Ishikawa (cell line): ENCODE measurements at regions not wholly inside any gene's neighbourhood (a gene's known extent, or its start where the extent isn't known, plus 50 kb on each side); places are given as distances from the start of the nearest gene placed in this dataset.

Source experiments
- CEBPB ChIP-seq: IDR thresholded peaks from 2 replicates; pipeline ENCODE4 v1.6.1; 2012
- CREB1 ChIP-seq: IDR thresholded peaks from 2 replicates; pipeline ENCODE4 v1.6.1; 2012; ENCODE audit warnings: low read depth
- EGR1 ChIP-seq: IDR thresholded peaks from 2 replicates; pipeline ENCODE4 v1.6.1; 2012
- EP300 ChIP-seq: IDR thresholded peaks from 2 replicates; pipeline ENCODE4 v1.6.1; 2012; ENCODE audit warnings: borderline replicate concordance
- FOXM1 ChIP-seq: IDR thresholded peaks from 2 replicates; pipeline ENCODE4 v1.6.1; 2012; ENCODE audit warnings: low read depth, borderline replicate concordance
- MAX ChIP-seq: IDR thresholded peaks from 2 replicates; pipeline ENCODE4 v1.6.1; 2012
- NFIC ChIP-seq: IDR thresholded peaks from 2 replicates; pipeline ENCODE4 v1.6.1; 2012
- RAD21 ChIP-seq: IDR thresholded peaks from 2 replicates; pipeline ENCODE4 v1.6.1; 2012; ENCODE audit warnings: low read depth
- REST ChIP-seq: IDR thresholded peaks from 2 replicates; pipeline ENCODE4 v1.6.1; 2012; ENCODE audit warnings: low read depth, mild to moderate bottlenecking
- TAF1 ChIP-seq: IDR thresholded peaks from 2 replicates; pipeline ENCODE4 v1.6.1; 2012; ENCODE audit warnings: low read depth, mild to moderate bottlenecking
- TCF12 ChIP-seq: IDR thresholded peaks from 2 replicates; pipeline ENCODE4 v1.6.1; 2012; ENCODE audit warnings: low read depth
- TEAD4 ChIP-seq: IDR thresholded peaks from 2 replicates; pipeline ENCODE4 v1.6.1; 2012
- YY1 ChIP-seq: IDR thresholded peaks from 2 replicates; pipeline ENCODE4 v1.6.1; 2012; ENCODE audit warnings: low read depth
- ZBTB7A ChIP-seq: IDR thresholded peaks from 2 replicates; pipeline ENCODE4 v1.6.1; 2012; ENCODE audit warnings: low read depth
- TF ChIP-seq, protein P1 (sequence below): IDR thresholded peaks from 2 replicates; pipeline ENCODE4 v1.6.1; 2012

DNA sequence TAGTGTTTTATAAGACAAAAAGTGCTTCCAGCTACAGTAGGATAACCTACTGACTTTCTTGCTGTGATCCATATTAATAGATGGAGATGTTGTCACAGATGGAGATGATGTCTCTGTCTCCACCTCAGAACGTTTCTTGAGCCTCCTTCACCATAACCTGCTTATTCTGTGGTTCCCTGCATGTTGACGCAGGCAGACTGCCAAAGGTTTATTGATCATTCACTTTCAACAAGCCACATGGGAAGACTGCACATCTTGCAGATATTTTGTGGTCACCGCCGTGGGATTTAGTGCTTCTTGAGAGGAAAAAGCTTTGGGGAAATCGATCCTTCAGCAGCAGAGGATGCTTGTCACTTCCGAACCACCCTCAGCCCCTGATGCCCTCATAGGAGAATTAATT lies 943.0 kb upstream of the PRKX start:
- TF ChIP-seq FOXM1 (no peak), YY1 (no peak), RAD21 (no peak), EGR1 (no peak), EP300 (no peak), TAF1 (no peak), NFIC (no peak), ZBTB7A (no peak), MAX (no peak), CREB1 (no peak), CEBPB (no peak)
- TF ChIP-seq, protein P1, sequence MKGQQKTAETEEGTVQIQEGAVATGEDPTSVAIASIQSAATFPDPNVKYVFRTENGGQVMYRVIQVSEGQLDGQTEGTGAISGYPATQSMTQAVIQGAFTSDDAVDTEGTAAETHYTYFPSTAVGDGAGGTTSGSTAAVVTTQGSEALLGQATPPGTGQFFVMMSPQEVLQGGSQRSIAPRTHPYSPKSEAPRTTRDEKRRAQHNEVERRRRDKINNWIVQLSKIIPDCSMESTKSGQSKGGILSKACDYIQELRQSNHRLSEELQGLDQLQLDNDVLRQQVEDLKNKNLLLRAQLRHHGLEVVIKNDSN = no peak

DNA sequence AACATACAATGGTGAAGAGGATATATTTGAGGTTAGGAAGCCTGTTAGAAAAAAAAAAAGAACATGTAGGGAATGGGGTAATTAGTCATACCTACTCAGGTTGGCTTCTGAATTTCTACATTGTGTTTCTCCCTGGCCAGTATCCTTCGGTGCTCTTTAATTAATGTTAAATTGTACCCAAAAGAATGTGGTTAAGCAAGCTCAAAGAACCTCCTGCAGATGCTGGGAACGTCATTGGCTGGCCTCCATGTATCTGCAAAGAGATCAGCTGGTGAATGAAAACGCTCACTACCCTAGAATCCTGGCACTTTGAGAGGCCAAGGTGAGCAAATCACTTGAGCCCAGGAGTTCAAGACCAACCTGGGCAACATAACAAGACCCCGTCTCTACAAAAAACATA lies 942.3 kb upstream of the PRKX start:
- TF ChIP-seq CREB1 (no peak), REST (no peak), TCF12 (no peak), NFIC (no peak), MAX (no peak), EP300 (no peak), ZBTB7A (no peak), YY1 (no peak), TAF1 (no peak), EGR1 (no peak), TEAD4 (no peak), RAD21 (no peak), CEBPB (no peak), FOXM1 (no peak)
- TF ChIP-seq, protein P1 = no peak

DNA sequence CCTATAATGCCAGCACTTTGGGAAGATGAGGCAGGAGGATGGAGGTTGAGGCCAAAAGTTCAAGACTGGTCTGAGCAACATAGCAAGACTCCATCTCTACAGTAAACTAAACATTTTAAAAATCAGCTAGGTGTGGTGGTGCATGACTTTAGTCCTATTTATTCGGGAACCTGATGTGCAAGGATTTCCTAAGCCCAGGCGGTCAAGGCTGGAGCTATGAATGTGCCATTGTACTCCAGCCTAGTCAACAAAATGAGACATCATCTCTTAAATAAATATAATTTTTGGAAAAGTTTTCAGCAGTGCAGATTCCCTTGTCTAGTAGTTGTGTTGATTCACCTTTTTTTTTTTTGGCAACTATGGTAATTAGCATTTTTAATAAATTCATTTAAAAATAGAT lies 928.7 kb upstream of the PRKX start:
- TF ChIP-seq NFIC (no peak), EP300 (no peak), MAX (no peak), TCF12 (no peak), CREB1 (no peak), RAD21 (no peak), YY1 (no peak), REST (no peak), FOXM1 (no peak), CEBPB (no peak), TEAD4 (no peak)
- TF ChIP-seq, protein P1 = no peak

GRCh38 chrX:4638036-4638435 lies 924.6 kb upstream of the PRKX start:
- TF ChIP-seq RAD21 (no peak), FOXM1 (no peak), ZBTB7A (no peak), CREB1 (no peak), MAX (no peak), TCF12 (no peak), YY1 (no peak), EGR1 (no peak), REST (no peak), CEBPB (no peak)
- TF ChIP-seq, protein P1 = no peak
